ENCODE measurements at regions not wholly inside any gene's neighbourhood (a gene's known extent, or its start where the extent isn't known, plus 50 kb on each side); places are given as distances from the start of the nearest gene placed in this dataset.

GRCh38 chr11:115984228-115984627 lies 480.0 kb upstream of the CADM1 start:
- H3K9ac ChIP-seq (ENCODE audit: low read length) = no peak overlapping the region
- H3K36me3 ChIP-seq (ENCODE audit: insufficient read depth, low read length) = no peaks in the 10 kb centered on the region
- H3K27ac ChIP-seq (ENCODE audit: low read depth, low read length, poor library complexity, severe bottlenecking) = no peak overlapping the region
- no peaks in the 10 kb centered on the region for H3K9me3 ChIP-seq (ENCODE audit: low read length)
- no peaks in the 10 kb centered on the region for H3K79me2 ChIP-seq (ENCODE audit: insufficient read depth, low read length)
- no peaks in the 10 kb centered on the region for H4K20me1 ChIP-seq (ENCODE audit: insufficient read depth, low read length)
- no peak overlapping the region for H3K4me3 ChIP-seq (ENCODE audit: low read depth, low read length, poor library complexity, severe bottlenecking)
- TF ChIP-seq CTCF (IDR thresholded peaks at IDR 0.05; ENCODE audit: low read length) (no peak; the same call in 1 of the 2 replicates), EZH2 (IDR thresholded peaks at IDR 0.05; ENCODE audit: borderline replicate concordance, low read length) (no peak)
- H3F3A ChIP-seq (ENCODE audit: insufficient read depth, low read length) = no peaks in the 10 kb centered on the region
- H2AFZ ChIP-seq (ENCODE audit: low read length) = no peak overlapping the region
- no peak overlapping the region for H3K4me2 ChIP-seq (ENCODE audit: low read length)
- H3K9me2 ChIP-seq (ENCODE audit: low read depth, low read length) = no peaks in the 10 kb centered on the region
- no peaks in the 10 kb centered on the region for H3K4me1 ChIP-seq (ENCODE audit: insufficient read depth, low read length, severe bottlenecking)
- no peaks in the 10 kb centered on the region for H3K27me3 ChIP-seq (ENCODE audit: insufficient read depth, low read length)

GRCh38 chr11:115982666-115983065 lies 478.5 kb upstream of the CADM1 start:
- Histone ChIP-seq H3K4me1 (ENCODE audit: insufficient read depth, low read length, severe bottlenecking) (no peaks in the 10 kb centered on the region), H3K4me2 (ENCODE audit: low read length) (no peak overlapping the region), H3F3A (ENCODE audit: insufficient read depth, low read length) (no peaks in the 10 kb centered on the region), H2AFZ (ENCODE audit: low read length) (no peak overlapping the region), H3K36me3 (ENCODE audit: insufficient read depth, low read length) (no peaks in the 10 kb centered on the region), H3K4me3 (ENCODE audit: low read depth, low read length, poor library complexity, severe bottlenecking) (no peak overlapping the region), H3K79me2 (ENCODE audit: insufficient read depth, low read length) (no peaks in the 10 kb centered on the region), H3K9ac (ENCODE audit: low read length) (no peak overlapping the region), H3K27ac (ENCODE audit: low read depth, low read length, poor library complexity, severe bottlenecking) (no peak overlapping the region), H3K9me2 (ENCODE audit: low read depth, low read length) (no peaks in the 10 kb centered on the region), H4K20me1 (ENCODE audit: insufficient read depth, low read length) (no peaks in the 10 kb centered on the region), H3K27me3 (ENCODE audit: insufficient read depth, low read length) (no peaks in the 10 kb centered on the region), H3K9me3 (ENCODE audit: low read length) (no peaks in the 10 kb centered on the region)
- no peak for TF ChIP-seq CTCF (IDR thresholded peaks at IDR 0.05; ENCODE audit: low read length)
- no peak for TF ChIP-seq EZH2 (IDR thresholded peaks at IDR 0.05; ENCODE audit: borderline replicate concordance, low read length)

- Histone ChIP-seq H3K9me2 (ENCODE audit: low read depth, low read length) (no peaks in the 10 kb centered on the region), H4K20me1 (ENCODE audit: insufficient read depth, low read length) (no peaks in the 10 kb centered on the region), H3K27me3 (ENCODE audit: insufficient read depth, low read length) (no peaks in the 10 kb centered on the region), H2AFZ (ENCODE audit: low read length) (no peak overlapping the region), H3K79me2 (ENCODE audit: insufficient read depth, low read length) (no peaks in the 10 kb centered on the region), H3K4me3 (ENCODE audit: low read depth, low read length, poor library complexity, severe bottlenecking) (no peak overlapping the region), H3F3A (ENCODE audit: insufficient read depth, low read length) (no peaks in the 10 kb centered on the region), H3K9me3 (ENCODE audit: low read length) (no peaks in the 10 kb centered on the region), H3K4me2 (ENCODE audit: low read length) (no peak overlapping the region), H3K27ac (ENCODE audit: low read depth, low read length, poor library complexity, severe bottlenecking) (no peak overlapping the region), H3K9ac (ENCODE audit: low read length) (no peak overlapping the region), H3K4me1 (ENCODE audit: insufficient read depth, low read length, severe bottlenecking) (no peaks in the 10 kb centered on the region), H3K36me3 (ENCODE audit: insufficient read depth, low read length) (no peaks in the 10 kb centered on the region)
- TF ChIP-seq CTCF (IDR thresholded peaks at IDR 0.05; ENCODE audit: low read length) (no peak), EZH2 (IDR thresholded peaks at IDR 0.05; ENCODE audit: borderline replicate concordance, low read length) (no peak)
Measured at GRCh38 chr11:115981814-115982471, 477.7 kb upstream of the CADM1 start.

All from OCI-LY1 (cell line).